Psoas muscle (tissue), 7 donors: ENCODE measurements at regions not wholly inside any gene's neighbourhood (a gene's known extent, or its start where the extent isn't known, plus 50 kb on each side); places are given as distances from the start of the nearest gene placed in this dataset.

Source experiments
- ATAC-seq, 4 donors: fragments of 200-7000 bp; cut with Tn5 transposase; one replicate each; pipeline ENCODE4 v1.9.1; 2020; ENCODE audit warnings: moderate library complexity in 3 of 4, mild to moderate bottlenecking in 2 of 4
- DNase-seq, 2 donors: peaks; one replicate each; pipeline ENCODE4 v3.0.0-alpha.2; 2020
- H3K27ac ChIP-seq: fragments of 200-600 bp; one replicate; pipeline ENCODE4 v1.8.0; 2022
- H3K27me3 ChIP-seq, 3 donors: fragments of 200-600 bp in 1 of 3; one replicate each; pipeline versions ENCODE4 v1.6.1 to v1.8.0; 2013 to 2022; ENCODE audit warnings: low read length in 2 of 3, mild to moderate bottlenecking in 2 of 3, moderate library complexity in 1 of 3; ENCODE audit not compliant: insufficient read depth in 3 of 3
- H3K36me3 ChIP-seq, 2 donors: fragments of 200-600 bp in 1 of 2; one replicate each; pipeline versions ENCODE4 v1.6.1 to v1.8.0; 2013 to 2022; ENCODE audit warnings: low read depth in 1 of 2, mild to moderate bottlenecking in 1 of 2, moderate library complexity in 1 of 2; ENCODE audit not compliant: insufficient read depth in 1 of 2
- H3K4me1 ChIP-seq: fragments of 200-600 bp; one replicate; pipeline ENCODE4 v1.8.0; 2022
- H3K4me3 ChIP-seq: fragments of 200-600 bp; one replicate; pipeline ENCODE4 v1.8.0; 2022; ENCODE audit warnings: mild to moderate bottlenecking
- H3K9me3 ChIP-seq: fragments of 200-600 bp; one replicate; pipeline ENCODE4 v1.8.0; 2022
- CTCF ChIP-seq: fragments of 200-600 bp; IDR thresholded peaks from one replicate; pipeline ENCODE4 v1.8.0; 2022; ENCODE audit warnings: antibody characterized with exemption
- WGBS, 3 donors: extraction: QIAGEN DNeasy Blood & Tissue Kit; methylation state at CpG; one replicate each; pipeline versions ENCODE4 v1.1.6 to v1.1.7; 2013; 5-methylcytosine and 5-hydroxymethylcytosine counted together
- intact Hi-C, 2 donors: fragments of 100-400 bp; cut with DNase I; formaldehyde crosslinking; loops; one replicate each; pipeline versions ENCODE4 v1.11.0 to v1.14.2; 2022
- donor health status: healthy with polysubstance abuse.
- donor health status: DM: no; HTN: no; CAD: no; lungs with moderate emphysema.
- donor health status: Bipolar disorder and iron deficiency.
- donor health status: healthy.
- donor health status: DM: yes; HTN: yes; CAD: no.
- donor health status: DM: no; HTN: no; CAD: no.
- donor health status: DM: yes; HTN: yes; CAD: no.

- Histone ChIP-seq H3K27me3 (no peaks in the 10 kb centered on the region), H3K9me3 (no peaks in the 10 kb centered on the region), H3K4me1 (peaks cover 9% of the 10 kb centered on the region), H3K27ac (no peak overlapping the region), H3K36me3 (no peaks in the 10 kb centered on the region), H3K4me3 (no peak overlapping the region)
- no peak for TF ChIP-seq CTCF
- WGBS, 3 donors: 0 to 100% (median 0%) methylated on average over 1 of the region's 1 CpG
- no peak for DNase-seq
- ATAC-seq: no peak
- intact Hi-C loops: no loop called here
Measured at GRCh38 chr11:35891096-35891495, 52.8 kb upstream of the LDLRAD3 start.

- Histone ChIP-seq H3K9me3 (no peaks in the 10 kb centered on the region), H3K36me3 (no peaks in the 10 kb centered on the region), H3K27me3 (no peaks in the 10 kb centered on the region), H3K4me1 (peaks cover 9% of the 10 kb centered on the region), H3K4me3 (no peak overlapping the region), H3K27ac (no peak overlapping the region)
- intact Hi-C loops: no loop called here
- 93% methylated on average over 3 of the region's 3 CpGs for WGBS, 3 donors
- TF ChIP-seq CTCF: no peak
- no peak for DNase-seq
- no peak for ATAC-seq
Measured at GRCh38 chr11:35892166-35892565, 51.7 kb upstream of the LDLRAD3 start.

GRCh38 chr11:35893796-35894475, 49.9 kb upstream of the LDLRAD3 start:
- H3K4me3 ChIP-seq: no peak overlapping the region
- peak; percentile 93 to 96 (median 96) for ATAC-seq
- TF ChIP-seq CTCF: no peak
- 31 to 47% (median 37%) methylated on average over 8 of the region's 8 CpGs for WGBS, 3 donors
- peaks cover 3% of the 10 kb centered on the region for H3K9me3 ChIP-seq
- H3K27ac ChIP-seq: no peak overlapping the region
- no peaks in the 10 kb centered on the region for H3K36me3 ChIP-seq
- no peaks in the 10 kb centered on the region for H3K27me3 ChIP-seq
- intact Hi-C loops: no loop called here
- peak; percentile 45 to 68 for DNase-seq
- H3K4me1 ChIP-seq: peaks cover 9% of the 10 kb centered on the region
